ENCODE measurements at regions not wholly inside any gene's neighbourhood (a gene's known extent, or its start where the extent isn't known, plus 50 kb on each side); places are given as distances from the start of the nearest gene placed in this dataset.

DNA sequence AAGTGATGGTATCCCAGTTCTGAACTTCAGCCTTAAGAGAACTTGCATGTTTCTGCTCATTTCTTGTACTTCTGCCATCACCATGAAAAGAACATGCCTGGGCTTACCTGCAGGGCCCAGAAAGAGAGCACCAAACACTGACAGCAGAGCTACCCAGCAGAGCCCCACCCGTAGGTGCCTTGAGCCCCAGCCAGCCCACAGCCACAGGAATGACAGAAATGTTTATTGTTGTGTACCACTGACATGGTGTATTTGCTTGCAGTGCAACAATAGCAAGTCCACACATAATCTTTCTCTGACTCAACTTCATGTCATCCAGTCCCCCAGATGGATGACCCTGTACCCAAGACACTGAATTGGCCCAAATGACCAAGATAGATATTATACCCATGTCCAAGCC is 195.2 kb downstream of the TSHZ3 start:
- no peak for DNase-seq

DNA sequence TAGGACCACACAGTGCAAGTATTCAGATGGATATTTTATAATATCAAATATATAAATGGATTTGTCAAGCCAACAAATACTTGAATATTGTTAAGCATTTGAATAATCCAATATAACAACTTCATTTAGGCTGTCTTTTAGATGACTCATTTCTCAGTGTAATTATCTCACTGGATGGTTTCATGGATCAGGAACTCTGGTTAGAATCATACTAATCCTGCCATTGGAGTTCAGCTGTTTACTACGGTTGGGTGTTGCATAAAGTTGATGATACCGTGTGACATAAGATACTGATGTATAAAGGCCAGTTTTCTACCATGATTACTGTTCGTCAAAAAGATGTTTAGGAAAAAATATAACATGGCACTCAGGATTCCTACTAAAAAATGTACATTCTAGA is 196.3 kb downstream of the TSHZ3 start:
- DNase-seq, result no peak

DNA sequence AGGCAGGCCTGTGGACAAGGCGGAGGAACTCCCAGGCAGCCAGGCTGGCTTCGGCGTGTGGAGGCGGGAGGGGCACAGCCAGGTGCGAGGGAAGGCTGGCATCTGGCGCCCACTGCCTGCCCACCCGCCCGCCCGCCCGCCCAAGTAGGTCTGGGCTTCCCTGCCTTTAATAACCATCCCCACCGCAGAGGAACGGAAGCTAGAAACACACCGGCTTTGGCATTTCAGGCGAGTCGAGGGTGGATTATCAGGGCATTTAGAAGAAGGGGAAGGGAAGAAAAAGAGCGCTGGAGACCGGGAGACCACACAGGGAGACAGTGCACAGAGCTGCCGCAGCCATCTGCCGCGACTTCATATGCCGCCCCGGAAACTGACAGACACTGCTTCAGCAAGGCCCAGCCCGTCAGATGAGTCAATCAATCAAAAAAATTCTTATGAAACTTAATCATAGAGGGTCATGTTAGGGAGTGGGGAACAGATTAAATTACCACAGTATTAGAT is 199.7 kb downstream of the TSHZ3 start:
- no peak for DNase-seq

DNA sequence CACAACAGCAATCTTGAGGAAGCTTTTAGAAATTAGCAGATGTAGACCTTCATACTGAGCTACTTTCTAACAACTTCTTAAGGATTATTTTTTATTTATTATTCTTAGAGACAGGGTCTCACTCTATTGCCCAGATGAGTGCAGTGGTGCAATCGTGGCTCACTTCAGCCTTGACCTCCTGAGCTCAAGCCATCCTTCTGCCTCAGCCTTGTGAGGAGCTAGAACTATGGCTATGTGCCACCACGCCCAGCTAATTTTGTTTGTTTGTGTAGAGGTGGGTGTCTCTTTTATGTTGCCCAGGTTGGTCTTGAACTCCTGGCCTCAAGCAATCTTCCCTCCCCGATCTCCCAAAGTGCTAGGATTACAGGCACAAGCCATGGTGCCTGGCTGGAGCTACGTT is 200.6 kb downstream of the TSHZ3 start:
- no peak for DNase-seq

DNA sequence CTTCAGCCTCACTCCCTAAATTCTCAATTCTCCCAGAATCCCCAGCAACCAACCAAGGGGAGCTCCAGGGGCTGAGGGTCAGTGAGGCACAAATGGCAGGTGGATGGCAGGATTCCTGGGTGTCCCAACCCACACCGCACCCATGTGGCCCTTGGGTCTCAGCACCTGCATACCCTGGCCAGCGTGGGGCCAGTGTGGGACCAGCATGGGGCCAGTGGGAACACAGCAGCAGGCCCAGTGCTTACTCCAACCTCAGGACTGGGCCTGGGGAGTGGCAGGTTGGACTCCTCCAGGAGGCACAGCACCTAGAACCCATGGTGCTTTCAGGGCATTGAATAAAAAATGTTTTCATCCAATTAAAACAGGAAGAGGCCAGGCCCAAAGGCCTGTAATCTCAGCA is 202.0 kb downstream of the TSHZ3 start:
- no peak for DNase-seq

DNA sequence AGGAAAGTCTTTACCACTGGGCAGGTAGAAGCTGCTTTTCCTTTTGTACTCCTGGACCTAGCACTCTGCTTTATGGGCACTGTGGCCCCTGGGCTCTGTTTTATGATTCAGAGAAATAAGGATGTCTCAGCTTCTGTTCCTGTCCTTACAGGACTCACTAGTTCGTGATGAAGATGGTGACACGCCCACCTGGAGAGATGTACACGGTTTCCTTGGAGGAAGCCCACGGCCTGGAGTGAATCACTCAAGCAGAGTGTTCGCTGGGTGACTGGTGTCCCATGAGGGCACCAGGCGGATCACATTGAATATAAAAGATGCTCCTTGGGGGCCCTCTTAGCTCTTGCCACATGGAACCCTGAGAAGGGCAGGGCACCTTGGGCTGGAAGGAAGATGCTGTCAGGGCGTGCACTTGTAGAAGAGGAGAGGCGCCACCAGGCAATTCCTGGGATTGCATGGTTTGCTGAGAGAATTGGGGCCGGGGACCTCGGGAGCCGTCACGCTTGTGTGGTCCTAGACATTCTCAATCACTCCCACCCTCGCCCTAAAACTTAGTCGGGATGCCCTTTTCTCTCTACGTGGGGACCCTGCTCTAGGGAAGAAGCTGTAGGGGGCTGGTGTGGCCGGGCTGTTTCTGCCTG is 202.6 kb downstream of the TSHZ3 start:
- no peak for DNase-seq

DNA sequence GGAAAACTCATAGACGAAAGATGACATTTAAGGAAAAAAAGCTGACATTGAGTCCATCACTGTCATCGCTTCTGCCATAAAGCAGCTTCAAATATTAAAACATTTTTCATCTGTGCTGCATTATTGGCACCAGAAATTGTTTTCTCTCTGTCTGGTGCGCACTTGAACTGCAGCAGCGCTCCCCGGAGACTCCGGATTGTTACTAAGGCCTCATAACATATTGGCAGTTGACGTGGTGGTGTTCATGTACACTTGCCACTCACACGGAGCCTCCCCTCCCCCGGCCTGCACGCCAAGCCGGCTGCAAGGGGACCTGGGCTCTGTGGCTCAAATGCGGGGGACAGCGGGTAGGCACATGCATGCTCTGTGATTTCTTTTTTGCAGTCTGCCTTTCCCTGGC is 203.2 kb downstream of the TSHZ3 start:
- no peak for DNase-seq

DNA sequence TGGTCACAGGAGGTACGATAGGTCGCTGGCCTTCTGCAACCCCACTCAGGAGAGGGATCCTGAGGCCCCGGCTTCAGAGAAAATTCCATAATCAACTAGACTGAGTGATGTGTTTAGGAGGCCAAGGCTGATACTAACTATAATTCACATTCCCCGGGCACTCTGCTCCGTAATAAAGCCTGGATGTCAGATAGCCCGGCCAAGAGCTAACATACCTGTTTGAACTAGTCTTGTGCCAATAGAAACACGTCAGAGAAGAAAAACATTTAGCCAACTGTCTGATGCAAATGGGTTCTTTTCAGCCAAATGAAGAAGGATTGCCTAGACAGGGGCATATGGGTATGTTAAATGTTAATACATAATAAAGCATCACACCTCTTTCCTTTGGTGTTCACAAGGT is 204.2 kb downstream of the TSHZ3 start:
- DNase-seq, result no peak

DNA sequence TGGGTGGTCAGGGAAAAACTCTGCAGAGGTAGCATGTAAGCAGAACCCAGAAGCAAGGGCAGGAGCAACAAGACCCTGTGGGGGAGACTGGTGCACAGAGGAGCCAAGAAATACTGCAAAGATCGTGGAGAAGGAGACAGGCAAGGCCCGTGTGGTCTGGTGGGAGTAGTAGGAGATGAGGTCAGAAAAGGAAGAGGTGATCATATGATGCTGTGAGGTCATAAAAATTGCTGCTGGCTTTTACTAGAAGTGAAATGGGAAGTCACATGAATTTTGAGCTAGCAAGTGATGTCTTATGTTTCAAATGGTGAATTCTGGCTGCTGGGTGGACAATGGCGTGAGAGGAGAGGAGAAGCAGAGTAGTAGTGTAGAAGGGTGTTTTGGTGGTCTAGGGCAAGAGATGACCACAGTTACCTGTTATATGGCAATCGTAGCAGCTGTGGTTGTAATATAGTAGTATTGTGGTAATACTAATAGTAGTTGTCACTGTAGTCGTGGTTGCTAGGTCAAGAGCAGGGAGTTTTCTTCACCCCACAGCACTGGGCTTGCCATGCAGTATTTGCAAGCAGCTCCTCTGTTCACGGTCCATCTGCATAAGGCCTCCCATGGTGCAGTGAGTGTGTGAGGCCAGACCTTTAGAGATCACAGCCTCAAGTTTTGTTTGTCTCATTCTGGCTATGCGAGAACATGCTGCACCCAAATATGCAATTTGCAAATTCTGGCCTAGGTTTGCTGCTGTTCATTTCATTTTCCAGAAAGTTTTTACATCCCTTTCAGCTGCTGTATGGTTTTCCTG is 205.0 kb downstream of the TSHZ3 start:
- no peak for DNase-seq

DNA sequence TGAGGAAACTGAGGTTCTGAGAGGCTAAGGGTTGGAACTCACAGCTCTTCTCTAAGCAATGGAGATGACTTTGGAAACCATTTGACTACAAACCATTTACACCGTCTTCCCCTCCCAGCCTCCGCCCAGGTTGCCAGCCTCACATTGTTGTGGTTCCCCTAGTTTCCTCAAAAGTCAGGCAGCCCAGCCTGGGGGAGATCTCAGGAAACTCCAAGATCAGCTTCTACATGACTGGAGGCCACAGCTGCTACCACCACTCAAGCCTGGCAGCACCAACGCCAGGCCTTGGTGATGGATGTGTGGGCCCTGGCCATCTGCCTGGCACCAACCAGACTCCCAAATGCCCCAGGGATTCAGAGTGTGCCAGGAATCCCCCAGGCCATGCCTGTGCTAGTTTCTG is 207.9 kb downstream of the TSHZ3 start:
- DNase-seq, result no peak

DNA sequence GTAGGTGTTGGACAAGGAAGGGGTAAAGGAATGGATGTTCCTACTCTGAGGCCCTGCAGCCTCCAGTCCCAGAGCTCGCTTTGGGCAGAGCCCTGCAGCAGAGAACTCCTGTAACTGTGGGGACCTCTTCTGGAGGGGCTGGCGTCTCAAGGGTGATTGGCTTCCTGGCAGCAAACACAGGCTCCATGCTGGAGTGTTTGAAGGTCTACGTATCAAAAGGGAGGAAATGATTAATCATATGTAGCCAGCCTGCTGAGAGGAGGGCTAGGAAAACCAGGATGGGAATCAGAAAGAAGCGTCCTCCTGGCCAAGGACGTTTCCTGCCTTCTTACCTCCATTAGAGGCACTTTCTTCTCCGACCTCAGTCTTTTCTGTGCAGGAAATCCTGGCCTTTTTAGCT is 208.5 kb downstream of the TSHZ3 start:
- DNase-seq, result no peak

DNA sequence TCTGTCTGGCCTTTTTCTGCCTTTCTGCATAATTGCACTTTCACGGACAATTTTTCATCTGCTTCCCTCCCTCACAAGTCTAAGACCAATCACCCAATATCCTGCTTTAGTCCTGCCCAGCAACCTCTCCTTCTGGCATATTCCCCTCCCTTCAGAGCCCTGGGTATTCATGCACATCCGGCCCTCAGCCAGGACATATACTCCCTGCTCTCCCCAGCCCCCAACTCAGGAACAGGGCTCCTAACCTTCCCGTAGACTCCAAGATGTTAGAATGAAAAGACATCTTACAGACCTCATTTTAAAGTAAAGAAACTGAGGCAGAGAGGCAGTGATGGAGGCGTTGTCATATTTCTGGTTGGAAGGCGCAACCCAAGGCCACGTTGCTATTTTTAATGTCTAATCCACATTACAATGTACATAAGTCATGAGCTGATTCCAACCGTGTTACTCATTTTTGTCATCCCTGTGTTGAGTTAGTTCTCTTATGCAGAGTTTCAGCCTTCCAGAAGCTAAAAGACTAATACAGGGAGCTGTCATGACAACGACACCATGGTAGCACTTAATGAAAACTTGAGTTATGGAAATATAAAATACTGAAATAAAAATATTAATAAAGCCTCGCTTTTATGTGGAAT is 209.2 kb downstream of the TSHZ3 start:
- no peak for DNase-seq

DNA sequence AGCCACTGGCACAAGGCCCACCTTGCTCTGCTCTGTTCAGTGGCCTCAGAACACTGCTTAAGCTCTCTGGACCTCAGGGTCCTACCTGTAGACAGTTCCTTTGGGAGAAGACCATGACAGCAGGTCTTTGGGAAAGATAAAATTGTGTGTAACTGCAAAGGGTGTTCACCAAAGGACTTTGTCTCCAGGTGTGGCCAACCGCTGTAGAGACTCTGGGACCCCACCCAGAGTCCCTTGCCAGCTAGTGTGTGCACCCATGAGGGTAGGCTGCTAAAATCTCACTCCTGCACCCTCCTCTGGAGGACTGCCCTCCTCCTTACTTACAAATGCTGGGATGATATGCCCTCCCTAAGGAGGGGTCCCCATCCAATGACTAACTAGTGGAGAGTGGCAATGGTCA is 211.2 kb downstream of the TSHZ3 start:
- DNase-seq, result no peak

DNA sequence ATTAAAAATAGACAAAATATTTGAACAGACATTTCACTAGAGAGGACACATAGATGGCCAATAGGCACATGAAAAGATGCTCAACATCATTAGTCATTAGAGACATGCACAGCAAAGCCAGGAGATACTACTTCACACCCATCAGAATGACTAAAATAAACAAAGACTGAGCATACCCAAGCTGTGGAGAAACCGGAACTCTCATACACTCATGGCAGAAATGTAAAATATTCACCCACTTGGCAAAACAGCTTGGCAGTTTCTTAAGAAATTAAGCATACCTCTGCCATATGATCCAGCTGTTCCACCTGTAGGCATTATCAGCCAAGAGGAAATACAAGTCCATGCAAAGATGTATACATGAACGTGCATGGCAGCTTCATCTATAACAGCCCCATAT is 213.4 kb downstream of the TSHZ3 start:
- no peak for DNase-seq

DNA sequence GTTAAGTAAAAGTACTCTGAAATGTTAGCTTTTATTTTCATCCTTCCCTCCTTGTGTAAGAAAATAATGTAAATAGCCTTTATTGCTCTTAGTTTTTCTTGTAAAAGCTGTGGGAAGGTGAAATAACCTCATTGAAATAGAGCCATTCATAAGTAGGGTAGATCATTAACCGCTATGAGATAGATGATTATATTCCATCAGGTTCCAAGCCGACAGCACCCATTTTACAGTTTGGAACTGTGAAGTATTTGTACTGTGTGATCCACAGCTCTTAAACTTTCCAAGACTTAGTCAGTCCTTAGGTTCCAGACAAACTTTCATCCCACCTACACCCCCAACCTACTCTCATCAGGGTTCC is 216.5 kb downstream of the TSHZ3 start:
- DNase-seq, result no peak

DNA sequence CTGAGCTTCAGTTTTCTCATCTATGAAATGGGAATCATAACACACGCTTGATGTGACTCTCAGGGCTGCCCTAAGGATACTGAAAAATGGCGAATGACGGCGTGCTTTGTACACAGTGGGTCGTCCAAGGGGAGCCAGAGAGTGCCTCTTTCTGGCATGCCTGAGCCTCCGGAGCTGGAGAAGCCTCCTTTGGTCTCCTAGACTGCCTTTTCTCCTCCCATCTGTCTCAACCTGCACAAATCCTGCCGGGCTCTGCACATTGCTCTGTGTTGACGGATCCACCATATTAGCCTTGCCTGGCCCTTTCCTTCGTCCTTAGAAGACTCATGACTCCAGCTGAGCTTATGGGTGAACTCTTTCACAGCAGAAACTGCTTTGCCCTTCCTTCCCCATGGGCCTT is 220.9 kb downstream of the TSHZ3 start:
- DNase-seq, result no peak

DNA sequence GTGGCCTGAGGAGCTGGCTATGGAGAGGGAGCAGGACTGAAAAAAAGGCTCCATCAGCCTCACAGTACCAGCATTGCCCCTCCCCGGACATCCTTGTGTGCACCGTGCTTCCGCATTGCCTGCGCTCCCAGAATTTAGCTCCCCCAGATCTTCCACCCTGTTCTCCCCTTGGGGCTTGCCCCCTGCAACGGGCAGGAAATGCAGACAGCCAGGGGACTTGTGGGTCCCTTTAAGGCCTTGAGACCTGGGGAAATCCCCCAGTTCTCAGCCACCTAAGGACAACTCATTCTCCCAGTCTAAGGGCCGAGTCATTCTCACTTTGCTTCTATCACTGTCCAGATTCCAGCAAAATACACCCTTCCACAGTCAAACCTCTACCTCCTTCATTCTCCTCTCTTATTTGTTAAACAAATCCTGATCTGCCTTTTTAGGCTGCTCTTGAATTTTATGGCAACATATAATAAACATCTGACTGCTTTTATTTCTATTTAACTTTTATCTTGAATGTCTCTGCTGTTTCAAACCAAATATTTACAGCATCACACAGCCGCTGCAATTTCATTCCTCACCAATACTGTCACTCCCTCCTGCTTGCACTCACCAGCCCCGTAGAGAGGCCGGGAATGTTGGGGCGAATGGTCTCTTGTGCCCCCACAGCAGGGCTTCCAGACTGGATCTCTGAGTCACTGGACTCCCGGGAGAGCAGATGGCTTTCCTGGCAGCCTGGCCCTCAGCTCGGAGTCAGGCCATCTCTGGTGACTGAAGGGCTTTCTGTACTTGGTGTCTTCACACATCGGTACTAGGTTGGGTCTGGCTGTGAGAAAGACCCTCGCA is 221.9 kb downstream of the TSHZ3 start:
- no peak for DNase-seq

DNA sequence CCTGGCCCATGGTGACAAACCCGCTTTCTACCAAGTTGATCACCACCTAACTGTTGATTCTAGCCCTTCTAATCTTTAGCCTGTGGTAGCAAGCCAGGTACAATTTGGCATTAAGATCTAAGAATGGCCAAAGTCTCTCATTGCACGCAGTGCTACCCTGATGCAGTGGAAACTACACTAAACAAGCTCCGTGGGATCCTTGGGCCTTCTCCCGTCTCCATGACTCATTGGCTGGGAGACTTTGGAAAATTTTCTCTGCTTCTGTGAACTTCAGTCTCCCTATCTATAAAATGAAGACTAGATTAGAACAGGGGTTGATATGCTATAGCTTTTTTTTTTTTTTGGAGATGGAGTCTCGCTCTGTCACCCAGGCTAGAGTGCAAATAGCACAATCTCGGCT is 223.0 kb downstream of the TSHZ3 start:
- no peak for DNase-seq

DNA sequence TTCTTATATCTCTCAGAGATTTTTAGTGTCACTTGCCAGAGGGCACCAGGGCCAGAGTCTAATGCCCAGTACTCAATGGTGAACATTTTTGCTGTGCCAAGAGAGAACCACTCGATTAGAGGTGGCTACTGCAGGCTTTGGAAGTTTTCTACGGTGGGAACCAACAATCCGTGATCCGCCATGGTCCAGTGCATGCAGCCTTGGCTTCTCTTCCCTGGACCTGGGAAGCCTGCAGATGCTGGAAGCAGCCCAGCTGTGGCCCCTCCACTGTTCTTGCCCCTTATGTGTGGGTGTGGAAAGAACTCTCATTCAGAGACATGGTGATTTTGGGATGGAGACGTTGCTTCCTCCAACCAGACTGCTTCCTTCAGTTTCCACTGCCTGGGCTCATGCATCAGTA is 224.2 kb downstream of the TSHZ3 start:
- no peak for DNase-seq

DNA sequence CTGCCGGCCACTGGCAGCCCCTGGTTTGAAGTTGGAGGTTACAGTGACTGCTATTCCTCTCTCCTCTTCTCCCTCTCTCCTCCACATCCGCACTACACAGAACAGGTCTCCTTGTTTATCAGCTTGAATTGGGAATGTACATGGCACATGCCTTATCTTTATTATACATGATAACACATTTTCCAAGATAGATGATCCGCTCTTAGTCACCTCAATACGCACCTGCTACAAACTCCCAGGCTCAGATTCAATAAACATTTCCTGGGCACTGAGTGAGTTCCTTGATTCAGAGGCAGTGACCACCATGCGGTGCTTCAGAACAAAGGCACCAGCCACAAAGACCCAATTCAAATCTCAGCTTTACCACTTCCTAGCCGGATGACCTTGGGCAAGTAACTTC is 227.7 kb downstream of the TSHZ3 start:
- no peak for DNase-seq

DNA sequence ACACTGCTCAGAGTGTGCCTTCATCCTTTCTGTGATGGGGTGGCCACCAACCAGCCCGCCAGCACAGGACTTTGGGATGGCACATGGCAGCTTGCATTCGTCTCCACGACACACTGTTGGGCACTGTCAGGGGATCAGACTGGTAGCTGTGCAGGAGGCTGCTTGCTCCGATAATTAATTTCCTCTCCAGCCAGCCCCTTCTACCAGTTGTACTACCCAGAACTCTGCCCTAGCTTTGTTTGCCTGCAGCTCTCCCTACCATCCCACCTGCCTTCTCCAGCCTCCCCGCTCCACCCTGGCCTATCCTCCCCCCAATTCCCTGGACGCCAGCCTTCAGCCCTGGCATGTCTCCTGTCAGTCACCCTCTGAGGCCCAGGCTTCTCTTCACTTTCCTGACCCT is 228.3 kb downstream of the TSHZ3 start:
- DNase-seq, result no peak

DNA sequence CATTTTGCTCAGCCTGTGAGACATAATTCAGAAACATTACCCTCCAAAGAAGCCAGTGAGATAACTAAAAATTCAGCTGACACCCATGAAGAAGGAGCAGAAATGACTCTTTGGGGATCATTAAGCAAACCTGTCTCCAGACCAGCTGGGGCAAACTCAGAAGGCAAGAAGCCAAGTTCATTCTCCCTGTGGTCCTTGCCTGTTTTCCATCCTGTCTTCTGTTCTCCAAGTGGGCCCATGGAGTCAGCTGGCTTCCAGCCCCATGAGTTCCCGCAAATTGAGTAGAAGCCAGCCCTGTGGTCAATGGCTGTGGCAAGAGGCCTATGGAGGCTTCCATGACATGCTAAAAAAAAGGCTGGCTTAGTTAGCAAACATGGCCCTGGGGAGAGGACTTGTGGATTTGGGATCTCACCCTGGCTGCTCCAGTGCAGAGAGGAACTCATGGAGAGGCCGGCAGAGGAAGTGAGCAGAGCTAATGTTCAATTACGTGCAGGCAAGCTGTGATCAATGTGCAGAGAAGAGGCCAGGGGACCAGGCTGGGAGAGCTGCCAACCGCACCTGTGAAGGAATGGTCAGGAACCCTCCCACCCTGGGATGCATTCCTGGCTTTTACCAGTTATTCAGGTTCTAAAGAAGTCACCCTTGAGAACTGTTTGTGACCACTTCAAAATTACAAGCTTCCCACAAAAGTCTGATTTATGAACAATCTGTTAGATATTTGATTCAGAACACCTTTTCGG is 229.1 kb downstream of the TSHZ3 start:
- no peak for DNase-seq

DNA sequence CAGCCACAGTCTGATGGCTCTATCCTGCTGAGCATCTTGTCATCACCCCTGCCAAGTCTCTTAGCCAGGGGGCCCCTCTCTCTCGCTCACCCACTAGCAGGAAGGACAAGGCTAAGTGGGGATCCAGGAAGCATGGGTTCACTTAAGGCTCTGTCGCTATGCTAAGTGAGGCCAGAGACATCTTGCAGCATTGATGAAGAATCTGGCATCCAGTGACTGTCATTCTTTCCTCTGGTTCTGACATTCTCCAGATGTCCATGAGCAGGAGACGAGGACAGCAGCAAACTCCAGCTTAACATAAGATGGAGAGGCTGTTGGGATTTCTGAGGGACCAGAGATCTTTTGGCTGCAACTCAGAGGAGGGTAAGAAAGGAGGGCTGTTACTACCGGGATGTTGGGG is 230.2 kb downstream of the TSHZ3 start:
- no peak for DNase-seq

Measured in activated CD4-positive, CD25-positive, alpha-beta regulatory T cell (primary cell).